ENCODE measurements at regions not wholly inside any gene's neighbourhood (a gene's known extent, or its start where the extent isn't known, plus 50 kb on each side); places are given as distances from the start of the nearest gene placed in this dataset.

GRCh38 chr5:123755653-123756317, 243.8 kb downstream of the CSNK1G3 start:
- Histone ChIP-seq H3K4me3 (no peak overlapping the region), H3K4me1 (replicated peaks in 1 of 2) (peaks cover 38 to 44% of the 10 kb centered on the region in 2 donors), H3K27ac (peak overlapping the region in 1 of 2 donors; percentile 63)
- ATAC-seq (replicated peaks in 6 of 8): peak in 4 of 8 experiments; percentile 1 to 30 (median 18)
- 3 to 50% (median 32%) methylated on average over 1 to 5 of the region's 5 CpGs for WGBS, 10 experiments
- in situ Hi-C loops (cut with MboI; ENCODE audit: low pct_unique_long_range_greater_than_20kb in 2 of 9, low sequenced_read_pairs in 9 of 9, unreplicated experiment in 9 of 9): no loop called here

GRCh38 chr5:123754908-123755307, 242.9 kb downstream of the CSNK1G3 start:
- in situ Hi-C loops (cut with MboI; ENCODE audit: low pct_unique_long_range_greater_than_20kb in 2 of 9, low sequenced_read_pairs in 9 of 9, unreplicated experiment in 9 of 9): no loop called here
- Histone ChIP-seq H3K4me1 (replicated peaks in 1 of 2) (peaks cover 38 to 44% of the 10 kb centered on the region in 2 donors), H3K27ac (peak overlapping the region; percentile 28 to 63), H3K4me3 (no peak overlapping the region)
- peak in 6 of 8 experiments; percentile 76 to 91 (median 87) for ATAC-seq (replicated peaks in 6 of 8)
- WGBS, 10 experiments: 0 to 39% (median 3%) methylated on average over 1 to 3 of the region's 3 CpGs; no CpG with 5 or more reads in 2 of the 10 experiments

GRCh38 chr5:123753937-123754891, 242.2 kb downstream of the CSNK1G3 start:
- peak in 6 of 8 experiments; percentile 52 to 83 (median 59) for ATAC-seq (replicated peaks in 6 of 8)
- H3K4me3 ChIP-seq: no peak overlapping the region
- H3K4me1 ChIP-seq (replicated peaks in 1 of 2): peaks cover 38 to 44% of the 10 kb centered on the region in 2 donors
- WGBS, 10 experiments: 20 to 72% (median 36%) methylated on average over 2 to 4 of the region's 4 CpGs; no CpG with 5 or more reads in 2 of the 10 experiments
- peak overlapping the region; percentile 28 to 63 for H3K27ac ChIP-seq
- in situ Hi-C loops (cut with MboI; ENCODE audit: low pct_unique_long_range_greater_than_20kb in 2 of 9, low sequenced_read_pairs in 9 of 9, unreplicated experiment in 9 of 9): no loop called here

GRCh38 chr5:123753180-123753936, 241.4 kb downstream of the CSNK1G3 start:
- Histone ChIP-seq H3K27ac (no peak overlapping the region), H3K4me3 (no peak overlapping the region), H3K4me1 (replicated peaks in 1 of 2) (peaks cover 38 to 44% of the 10 kb centered on the region in 2 donors)
- peak in 1 of 8 experiments; percentile 39 for ATAC-seq (replicated peaks in 6 of 8)
- 7 to 100% (median 83%) methylated on average over 1 to 2 of the region's 3 CpGs; no CpG with 5 or more reads in 3 of the 10 experiments for WGBS, 10 experiments
- in situ Hi-C loops (cut with MboI; ENCODE audit: low pct_unique_long_range_greater_than_20kb in 2 of 9, low sequenced_read_pairs in 9 of 9, unreplicated experiment in 9 of 9): no loop called here

GRCh38 chr5:123752552-123753179, 240.7 kb downstream of the CSNK1G3 start:
- Histone ChIP-seq H3K4me3 (no peak overlapping the region), H3K27ac (no peak overlapping the region), H3K4me1 (replicated peaks in 1 of 2) (peaks cover 38 to 44% of the 10 kb centered on the region in 2 donors)
- peak in 5 of 8 experiments; percentile 22 to 57 (median 43) for ATAC-seq (replicated peaks in 6 of 8)
- 49 to 90% (median 59%) methylated on average over 1 to 4 of the region's 5 CpGs; no CpG with 5 or more reads in 1 of the 10 experiments for WGBS, 10 experiments
- in situ Hi-C loops (cut with MboI; ENCODE audit: low pct_unique_long_range_greater_than_20kb in 2 of 9, low sequenced_read_pairs in 9 of 9, unreplicated experiment in 9 of 9): no loop called here

- Histone ChIP-seq H3K4me1 (replicated peaks in 1 of 2) (peaks cover 38 to 39% of the 10 kb centered on the region in 2 donors), H3K4me3 (no peak overlapping the region), H3K27ac (no peak overlapping the region)
- WGBS, 10 experiments: 100% methylated on average over 1 to 3 of the region's 3 CpGs; no CpG with 5 or more reads in 5 of the 10 experiments
- in situ Hi-C loops (cut with MboI; ENCODE audit: low pct_unique_long_range_greater_than_20kb in 2 of 9, low sequenced_read_pairs in 9 of 9, unreplicated experiment in 9 of 9): no loop called here
- no peak for ATAC-seq (replicated peaks in 6 of 8)
Observed at GRCh38 chr5:123751670-123752069, 239.7 kb downstream of the CSNK1G3 start.

- 60 to 100% (median 100%) methylated on average over 1 of the region's 1 CpG; no CpG with 5 or more reads in 2 of the 10 experiments for WGBS, 10 experiments
- Histone ChIP-seq H3K4me1 (replicated peaks in 1 of 2) (peaks cover 9 to 14% of the 10 kb centered on the region in 2 donors), H3K27ac (no peak overlapping the region), H3K4me3 (no peak overlapping the region)
- ATAC-seq (replicated peaks in 6 of 8): no peak
- in situ Hi-C loops (cut with MboI; ENCODE audit: low pct_unique_long_range_greater_than_20kb in 2 of 9, low sequenced_read_pairs in 9 of 9, unreplicated experiment in 9 of 9): no loop called here
Observed at GRCh38 chr5:123748239-123748638, 236.3 kb downstream of the CSNK1G3 start.

- ATAC-seq (replicated peaks in 6 of 8): no peak
Observed at GRCh38 chr5:123746683-123747360, 234.8 kb downstream of the CSNK1G3 start.

GRCh38 chr5:123743990-123744583, 232.1 kb downstream of the CSNK1G3 start:
- Histone ChIP-seq H3K4me3 (no peak overlapping the region), H3K4me1 (replicated peaks in 1 of 2) (peaks cover 5 to 6% of the 10 kb centered on the region in 2 donors), H3K27ac (no peak overlapping the region)
- peak in 3 of 8 experiments; percentile 18 to 98 (median 74) for ATAC-seq (replicated peaks in 6 of 8)
- in situ Hi-C loops (cut with MboI; ENCODE audit: low pct_unique_long_range_greater_than_20kb in 2 of 9, low sequenced_read_pairs in 9 of 9, unreplicated experiment in 9 of 9): no loop called here
- 25 to 100% (median 67%) methylated on average over 1 of the region's 1 CpG; no CpG with 5 or more reads in 1 of the 10 experiments for WGBS, 10 experiments

More at GRCh38 chr5:123746683-123747360, 234.8 kb downstream of the CSNK1G3 start:
- H3K4me3 ChIP-seq: no peak overlapping the region
- in situ Hi-C loops (cut with MboI; ENCODE audit: low pct_unique_long_range_greater_than_20kb in 2 of 9, low sequenced_read_pairs in 9 of 9, unreplicated experiment in 9 of 9): no loop called here
- H3K27ac ChIP-seq: no peak overlapping the region
- peaks cover 5 to 6% of the 10 kb centered on the region in 2 donors for H3K4me1 ChIP-seq (replicated peaks in 1 of 2)
- WGBS, 10 experiments: 0 to 90% (median 77%) methylated on average over 1 to 3 of the region's 3 CpGs; no CpG with 5 or more reads in 1 of the 10 experiments

- Histone ChIP-seq H3K27ac (no peak overlapping the region), H3K4me1 (replicated peaks in 1 of 2) (no peaks in the 10 kb centered on the region), H3K4me3 (no peak overlapping the region)
- in situ Hi-C loops (cut with MboI; ENCODE audit: low pct_unique_long_range_greater_than_20kb in 2 of 9, low sequenced_read_pairs in 9 of 9, unreplicated experiment in 9 of 9): no loop called here
- 33 to 100% (median 57%) methylated on average over 1 of the region's 1 CpG; no CpG with 5 or more reads in 3 of the 10 experiments for WGBS, 10 experiments
- ATAC-seq (replicated peaks in 6 of 8): no peak
Observed at GRCh38 chr5:123735384-123735783, 223.4 kb downstream of the CSNK1G3 start.

GRCh38 chr5:123732257-123732656, 220.3 kb downstream of the CSNK1G3 start:
- H3K4me3 ChIP-seq: no peak overlapping the region
- in situ Hi-C loops (cut with MboI; ENCODE audit: low pct_unique_long_range_greater_than_20kb in 2 of 9, low sequenced_read_pairs in 9 of 9, unreplicated experiment in 9 of 9): no loop called here
- WGBS, 10 experiments: 80 to 100% (median 100%) methylated on average over 1 of the region's 1 CpG; no CpG with 5 or more reads in 7 of the 10 experiments
- no peak for ATAC-seq (replicated peaks in 6 of 8)
- H3K4me1 ChIP-seq (replicated peaks in 1 of 2): no peaks in the 10 kb centered on the region
- H3K27ac ChIP-seq: no peak overlapping the region

Data from motor neuron (in vitro differentiated cells).